ENCODE measurements at regions not wholly inside any gene's neighbourhood (a gene's known extent, or its start where the extent isn't known, plus 50 kb on each side); places are given as distances from the start of the nearest gene placed in this dataset.
"Not testable (repeated sequence)": the region's sequence is repeated elsewhere in the genome, so short reads cannot be mapped to it uniquely, and the experiment has no call there.

DNA sequence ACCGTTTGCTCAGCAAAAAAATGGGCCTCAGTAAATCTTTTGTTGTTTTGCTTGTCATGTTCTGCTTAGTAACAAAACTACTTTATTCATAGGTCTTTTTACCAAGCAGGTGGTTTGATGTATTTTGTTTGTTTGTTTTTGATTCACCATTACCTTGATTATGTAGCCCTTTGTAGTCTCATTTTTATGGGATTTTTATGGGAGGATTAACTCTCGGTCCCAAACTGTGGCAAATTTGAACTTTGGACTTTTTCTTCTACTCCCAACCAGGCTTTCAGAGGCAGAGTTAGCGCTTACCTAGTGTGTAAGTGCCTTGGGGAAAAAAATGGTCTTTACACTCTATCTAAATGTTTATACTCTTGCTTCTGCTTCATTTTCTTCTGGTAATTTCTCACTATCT is 276.7 kb upstream of the POU1F1 start:
- Histone ChIP-seq H3K9me3 (ENCODE audit: control insufficient read depth in 2 of 3, low read length in 3 of 3) (no peaks in the 10 kb centered on the region), H3K4me3 (ENCODE audit: low read length) (no peak overlapping the region), H3K4me1 (ENCODE audit: control insufficient read depth in 2 of 2, insufficient read depth in 2 of 2, low read length in 2 of 2) (no peaks in the 10 kb centered on the region), H3K36me3 (ENCODE audit: control insufficient read depth in 2 of 3, insufficient read depth in 3 of 3, low read length in 3 of 3) (no peaks in the 10 kb centered on the region), H3K27ac (ENCODE audit: low read depth, low read length) (no peak overlapping the region), H3K27me3 (ENCODE audit: control insufficient read depth in 2 of 2, insufficient read depth in 2 of 2, low read length in 2 of 2) (no peaks in the 10 kb centered on the region)
- H3K27me3 Mint-ChIP-seq = peaks cover 0 to 2% (median 0%) of the 10 kb centered on the region in 5 donors
- POLR2A ChIA-PET = no interaction called here
- H3K36me3 Mint-ChIP-seq = no peaks in the 10 kb centered on the region
- H3K9me3 Mint-ChIP-seq = no peaks in the 10 kb centered on the region
- CTCF ChIA-PET = no interaction called here
- no peak overlapping the region for H3K4me3 Mint-ChIP-seq
- H3K4me1 Mint-ChIP-seq = no peaks in the 10 kb centered on the region
- no peak for DNase-seq
- intact Hi-C loops (cut with micrococcal nuclease) = loop anchor here in 1 of 2 donors (10.0 kb wide), 1 partner anchor 452 kb away; no protein-coding TSS in a partner anchor
- no peak overlapping the region for H3K27ac Mint-ChIP-seq
- ATAC-seq = no peak

DNA sequence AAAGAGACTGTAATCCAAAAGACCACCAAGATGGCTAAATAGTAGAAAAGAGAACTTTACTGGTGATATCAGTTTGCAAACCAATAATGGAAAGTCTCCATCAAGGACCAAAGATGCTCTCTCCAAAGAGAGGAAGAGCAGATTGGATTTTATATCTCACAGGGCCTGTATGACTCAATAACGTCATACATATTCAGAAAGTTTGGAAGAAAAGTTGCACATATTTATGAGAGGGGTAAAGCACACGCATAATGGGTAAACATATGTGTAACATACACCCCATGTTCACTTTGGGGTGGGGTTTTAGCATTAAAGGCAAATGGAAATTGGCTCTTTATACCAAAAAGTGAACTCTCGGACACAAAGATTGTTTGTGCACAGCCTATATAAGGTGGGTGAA is 274.5 kb upstream of the POU1F1 start:
- no peaks in the 10 kb centered on the region for H3K9me3 Mint-ChIP-seq
- ChIA-PET POLR2A (no interaction called here), CTCF (no interaction called here)
- no peak for DNase-seq
- Histone ChIP-seq H3K27ac (ENCODE audit: low read depth, low read length) (no peak overlapping the region), H3K4me3 (ENCODE audit: low read length) (no peak overlapping the region), H3K27me3 (ENCODE audit: control insufficient read depth in 2 of 2, insufficient read depth in 2 of 2, low read length in 2 of 2) (no peaks in the 10 kb centered on the region), H3K4me1 (ENCODE audit: control insufficient read depth in 2 of 2, insufficient read depth in 2 of 2, low read length in 2 of 2) (no peaks in the 10 kb centered on the region), H3K9me3 (ENCODE audit: control insufficient read depth in 2 of 3, low read length in 3 of 3) (no peaks in the 10 kb centered on the region), H3K36me3 (ENCODE audit: control insufficient read depth in 2 of 3, insufficient read depth in 3 of 3, low read length in 3 of 3) (no peaks in the 10 kb centered on the region)
- no peaks in the 10 kb centered on the region for H3K4me1 Mint-ChIP-seq
- no peak overlapping the region for H3K4me3 Mint-ChIP-seq
- intact Hi-C loops (cut with micrococcal nuclease) = loop anchor here in 1 of 2 donors (10.0 kb wide), 1 partner anchor 454 kb away; no protein-coding TSS in a partner anchor
- H3K27me3 Mint-ChIP-seq = peaks cover 0 to 6% (median 0%) of the 10 kb centered on the region in 5 donors
- no peak overlapping the region for H3K27ac Mint-ChIP-seq
- no peaks in the 10 kb centered on the region for H3K36me3 Mint-ChIP-seq
- no peak for ATAC-seq

DNA sequence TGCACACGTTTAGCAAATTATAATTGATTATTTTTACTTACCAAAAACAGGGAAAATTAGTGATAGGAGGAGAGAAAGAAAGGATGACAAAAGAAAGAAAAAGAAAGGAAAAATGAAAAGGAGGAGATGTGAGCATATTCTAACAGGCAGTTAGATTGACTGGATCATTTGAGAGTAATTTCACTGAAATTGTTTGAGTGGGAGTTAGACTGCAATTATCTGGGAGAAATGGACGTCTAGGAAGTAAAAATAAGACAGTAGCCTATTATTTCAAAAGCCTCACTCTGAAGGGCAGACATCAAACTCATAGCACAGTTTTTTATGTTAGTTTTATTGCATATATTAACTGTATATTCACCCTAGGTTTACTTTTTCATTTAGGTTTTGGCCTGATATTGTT is 272.8 kb upstream of the POU1F1 start:
- H3K4me1 Mint-ChIP-seq = no peaks in the 10 kb centered on the region
- H3K36me3 Mint-ChIP-seq = no peaks in the 10 kb centered on the region
- ChIA-PET POLR2A (no interaction called here), CTCF (no interaction called here)
- no peak overlapping the region for H3K27ac Mint-ChIP-seq
- H3K36me3 ChIP-seq (ENCODE audit: control insufficient read depth in 2 of 3, insufficient read depth in 3 of 3, low read length in 3 of 3) = no peaks in the 10 kb centered on the region
- intact Hi-C loops (cut with micrococcal nuclease) = no loop called here
- H3K9me3 Mint-ChIP-seq = no peaks in the 10 kb centered on the region
- no peak overlapping the region for H3K27ac ChIP-seq (ENCODE audit: low read depth, low read length)
- no peaks in the 10 kb centered on the region for H3K9me3 ChIP-seq (ENCODE audit: control insufficient read depth in 2 of 3, low read length in 3 of 3)
- H3K4me1 ChIP-seq (ENCODE audit: control insufficient read depth in 2 of 2, insufficient read depth in 2 of 2, low read length in 2 of 2) = no peaks in the 10 kb centered on the region
- no peak for ATAC-seq
- H3K4me3 ChIP-seq (ENCODE audit: low read length) = no peak overlapping the region
- no peak for DNase-seq
- no peak overlapping the region for H3K4me3 Mint-ChIP-seq
- peaks cover 0 to 6% (median 0%) of the 10 kb centered on the region in 5 donors for H3K27me3 Mint-ChIP-seq
- no peaks in the 10 kb centered on the region for H3K27me3 ChIP-seq (ENCODE audit: control insufficient read depth in 2 of 2, insufficient read depth in 2 of 2, low read length in 2 of 2)

DNA sequence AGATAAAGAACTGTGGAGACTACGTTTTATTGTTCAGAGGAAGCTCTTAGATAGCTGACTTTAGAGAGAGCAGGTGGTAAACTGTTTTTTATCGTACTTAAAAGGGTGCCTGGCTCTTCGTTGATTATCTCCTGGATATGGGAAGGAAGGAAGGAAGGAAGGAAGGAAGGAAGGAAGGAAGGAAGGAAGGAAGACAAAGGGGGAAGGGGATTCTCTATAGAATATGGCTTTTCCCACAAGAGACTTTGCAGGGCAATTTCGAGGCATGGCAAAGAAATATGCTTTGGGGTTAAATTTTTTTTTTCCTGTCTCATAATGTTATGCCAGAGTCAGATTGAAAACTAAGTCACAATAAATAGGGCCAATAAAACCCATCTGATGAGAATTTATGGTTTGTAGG is 271.9 kb upstream of the POU1F1 start:
- no peak overlapping the region for H3K4me3 ChIP-seq (ENCODE audit: low read length)
- no peaks in the 10 kb centered on the region for H3K27me3 ChIP-seq (ENCODE audit: control insufficient read depth in 2 of 2, insufficient read depth in 2 of 2, low read length in 2 of 2)
- no peaks in the 10 kb centered on the region for H3K36me3 Mint-ChIP-seq
- no peak overlapping the region for H3K27ac ChIP-seq (ENCODE audit: low read depth, low read length)
- H3K4me1 Mint-ChIP-seq = no peaks in the 10 kb centered on the region
- DNase-seq (no peak), ATAC-seq (no peak)
- H3K27me3 Mint-ChIP-seq = peaks cover 0 to 6% (median 0%) of the 10 kb centered on the region in 5 donors
- ChIA-PET CTCF (no interaction called here), POLR2A (no interaction called here)
- no peaks in the 10 kb centered on the region for H3K4me1 ChIP-seq (ENCODE audit: control insufficient read depth in 2 of 2, insufficient read depth in 2 of 2, low read length in 2 of 2)
- no peaks in the 10 kb centered on the region for H3K36me3 ChIP-seq (ENCODE audit: control insufficient read depth in 2 of 3, insufficient read depth in 3 of 3, low read length in 3 of 3)
- intact Hi-C loops (cut with micrococcal nuclease) = no loop called here
- no peak overlapping the region for H3K4me3 Mint-ChIP-seq
- no peaks in the 10 kb centered on the region for H3K9me3 ChIP-seq (ENCODE audit: control insufficient read depth in 2 of 3, low read length in 3 of 3)
- H3K27ac Mint-ChIP-seq = no peak overlapping the region
- H3K9me3 Mint-ChIP-seq = no peaks in the 10 kb centered on the region

DNA sequence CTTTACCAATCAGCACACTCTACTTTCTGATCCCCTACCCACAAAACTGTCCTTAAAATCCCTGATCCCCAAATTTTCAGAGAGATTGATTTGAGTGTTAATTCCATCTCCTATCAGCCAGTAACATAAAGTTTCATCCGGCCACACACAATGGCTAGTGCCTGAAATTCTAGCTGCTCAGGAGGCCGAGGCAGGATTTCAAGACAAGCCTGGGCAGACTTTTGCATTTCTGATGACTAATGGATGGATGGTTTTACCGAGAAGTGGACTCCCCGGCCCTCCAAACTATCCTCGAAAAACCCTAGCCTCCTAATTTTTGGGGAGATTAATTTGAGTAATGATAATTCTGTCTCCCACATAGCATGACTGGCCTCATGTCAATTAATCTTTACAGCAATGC is 269.8 kb upstream of the POU1F1 start:
- CTCF ChIA-PET = no interaction called here
- no peak for DNase-seq
- no peak overlapping the region for H3K4me3 Mint-ChIP-seq
- intact Hi-C loops (cut with micrococcal nuclease) = no loop called here
- Histone ChIP-seq H3K4me3 (ENCODE audit: low read length) (no peak overlapping the region), H3K36me3 (ENCODE audit: control insufficient read depth in 2 of 3, insufficient read depth in 3 of 3, low read length in 3 of 3) (no peaks in the 10 kb centered on the region), H3K9me3 (ENCODE audit: control insufficient read depth in 2 of 3, low read length in 3 of 3) (no peaks in the 10 kb centered on the region), H3K27me3 (ENCODE audit: control insufficient read depth in 2 of 2, insufficient read depth in 2 of 2, low read length in 2 of 2) (no peaks in the 10 kb centered on the region), H3K27ac (ENCODE audit: low read depth, low read length) (no peak overlapping the region), H3K4me1 (ENCODE audit: control insufficient read depth in 2 of 2, insufficient read depth in 2 of 2, low read length in 2 of 2) (no peaks in the 10 kb centered on the region)
- H3K4me1 Mint-ChIP-seq = no peaks in the 10 kb centered on the region
- POLR2A ChIA-PET = no interaction called here
- H3K27ac Mint-ChIP-seq = no peak overlapping the region
- no peaks in the 10 kb centered on the region for H3K9me3 Mint-ChIP-seq
- H3K27me3 Mint-ChIP-seq = peaks cover 0 to 6% (median 0%) of the 10 kb centered on the region in 5 donors
- no peaks in the 10 kb centered on the region for H3K36me3 Mint-ChIP-seq
- ATAC-seq = no peak

DNA sequence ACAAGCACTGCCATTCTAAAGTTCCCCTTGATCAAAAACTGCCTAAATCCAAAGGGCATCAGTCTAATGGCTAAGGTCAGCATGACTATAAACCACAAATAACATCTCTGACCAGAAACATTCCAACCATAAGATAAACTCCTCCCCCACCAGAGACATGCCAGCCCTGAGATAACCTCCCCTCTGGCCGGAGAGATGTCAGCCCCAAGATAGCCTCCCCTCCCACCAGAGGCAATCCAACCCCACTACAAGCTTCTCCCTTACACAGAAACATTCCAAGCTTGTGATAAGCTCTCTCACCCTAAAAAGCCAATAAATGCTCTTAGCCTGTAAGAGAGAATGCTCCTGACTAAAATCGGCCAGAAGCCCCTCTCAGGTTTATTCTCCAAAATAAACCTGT is 267.0 kb upstream of the POU1F1 start:
- not testable (repeated sequence) for H3K9me3 Mint-ChIP-seq, H3K4me3 Mint-ChIP-seq

DNA sequence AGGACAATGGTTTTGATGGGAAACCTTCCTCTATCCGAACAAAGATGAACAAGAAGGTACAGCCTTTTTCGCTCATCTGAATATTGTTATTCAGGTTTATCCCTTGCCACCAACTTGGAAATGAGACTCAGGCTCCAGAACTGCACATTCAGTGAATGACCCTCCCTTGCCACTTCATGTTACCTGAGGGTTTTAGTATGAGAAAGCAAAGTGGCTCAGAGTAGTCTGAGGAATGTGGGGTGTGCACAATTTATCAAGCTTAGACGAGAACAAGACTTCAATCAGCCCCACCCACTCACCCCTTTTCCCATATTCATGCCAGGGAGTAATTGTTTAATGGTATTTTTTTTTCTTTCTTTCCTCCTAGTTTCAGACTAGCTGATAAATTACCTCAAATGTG is 265.3 kb upstream of the POU1F1 start:
- H3K27ac ChIP-seq (ENCODE audit: low read depth, low read length) = no peak overlapping the region
- ATAC-seq = no peak
- H3K9me3 ChIP-seq (ENCODE audit: control insufficient read depth in 2 of 3, low read length in 3 of 3) = no peaks in the 10 kb centered on the region
- H3K27ac Mint-ChIP-seq = no peak overlapping the region
- DNase-seq = no peak
- no peaks in the 10 kb centered on the region for H3K27me3 Mint-ChIP-seq
- H3K4me3 ChIP-seq (ENCODE audit: low read length) = no peak overlapping the region
- no peaks in the 10 kb centered on the region for H3K27me3 ChIP-seq (ENCODE audit: control insufficient read depth in 2 of 2, insufficient read depth in 2 of 2, low read length in 2 of 2)
- no peaks in the 10 kb centered on the region for H3K36me3 ChIP-seq (ENCODE audit: control insufficient read depth in 2 of 3, insufficient read depth in 3 of 3, low read length in 3 of 3)
- no peaks in the 10 kb centered on the region for H3K4me1 Mint-ChIP-seq
- intact Hi-C loops (cut with micrococcal nuclease) = no loop called here
- peaks cover 0 to 6% (median 0%) of the 10 kb centered on the region in 11 donors for H3K9me3 Mint-ChIP-seq
- H3K4me3 Mint-ChIP-seq = no peak overlapping the region
- ChIA-PET POLR2A (no interaction called here), CTCF (no interaction called here)
- H3K36me3 Mint-ChIP-seq = no peaks in the 10 kb centered on the region
- no peaks in the 10 kb centered on the region for H3K4me1 ChIP-seq (ENCODE audit: control insufficient read depth in 2 of 2, insufficient read depth in 2 of 2, low read length in 2 of 2)

More for the DNA sequence above, 267.0 kb upstream of the POU1F1 start:
- H3K27ac ChIP-seq (ENCODE audit: low read depth, low read length); CTCF ChIA-PET; intact Hi-C loops (cut with micrococcal nuclease); H3K36me3 Mint-ChIP-seq; H3K4me3 ChIP-seq (ENCODE audit: low read length); DNase-seq; H3K27me3 Mint-ChIP-seq; H3K4me1 ChIP-seq (ENCODE audit: control insufficient read depth in 2 of 2, insufficient read depth in 2 of 2, low read length in 2 of 2); POLR2A ChIA-PET; ATAC-seq; H3K9me3 ChIP-seq (ENCODE audit: control insufficient read depth in 2 of 3, low read length in 3 of 3); H3K4me1 Mint-ChIP-seq; H3K27me3 ChIP-seq (ENCODE audit: control insufficient read depth in 2 of 2, insufficient read depth in 2 of 2, low read length in 2 of 2); H3K36me3 ChIP-seq (ENCODE audit: control insufficient read depth in 2 of 3, insufficient read depth in 3 of 3, low read length in 3 of 3); H3K27ac Mint-ChIP-seq: not testable (repeated sequence)

All from naive thymus-derived CD4-positive, alpha-beta T cell (primary cell).